ENCODE measurements at regions not wholly inside any gene's neighbourhood (a gene's known extent, or its start where the extent isn't known, plus 50 kb on each side); places are given as distances from the start of the nearest gene placed in this dataset.

- POLR2A ChIA-PET, result no interaction called here
- Histone ChIP-seq H3K27me3 (replicated peaks in 2 of 5; ENCODE audit: control insufficient read depth in 4 of 5, insufficient read depth in 5 of 5, low read length in 4 of 5) (no peaks in the 10 kb centered on the region), H3K27ac (ENCODE audit: insufficient read depth in 1 of 2, low read depth in 1 of 2, low read length in 2 of 2, poor library complexity in 1 of 2, severe bottlenecking in 2 of 2) (no peak overlapping the region), H3K4me1 (ENCODE audit: control extremely low read depth in 1 of 4, control insufficient read depth in 4 of 4, insufficient read depth in 4 of 4, low read length in 3 of 4) (no peaks in the 10 kb centered on the region), H3K36me3 (ENCODE audit: control insufficient read depth in 4 of 4, insufficient read depth in 4 of 4, low read length in 3 of 4) (no peaks in the 10 kb centered on the region), H3K9me3 (ENCODE audit: control extremely low read depth in 1 of 5, control insufficient read depth in 4 of 5, insufficient read depth in 2 of 5, low read depth in 1 of 5, low read length in 4 of 5) (no peaks in the 10 kb centered on the region), H3K4me3 (ENCODE audit: control insufficient read depth in 1 of 7, extremely low read depth in 1 of 7, insufficient read depth in 4 of 7, low read depth in 2 of 7, low read length in 6 of 7) (no peak overlapping the region)
- no peak for DNase-seq
- CTCF ChIA-PET, result no interaction called here
- WGBS (ENCODE audit: insufficient coverage), result 94% methylated on average over 8 of the region's 9 CpGs
Observed at GRCh38 chr5:43993634-43994351, 390.8 kb downstream of the NNT start.

DNA sequence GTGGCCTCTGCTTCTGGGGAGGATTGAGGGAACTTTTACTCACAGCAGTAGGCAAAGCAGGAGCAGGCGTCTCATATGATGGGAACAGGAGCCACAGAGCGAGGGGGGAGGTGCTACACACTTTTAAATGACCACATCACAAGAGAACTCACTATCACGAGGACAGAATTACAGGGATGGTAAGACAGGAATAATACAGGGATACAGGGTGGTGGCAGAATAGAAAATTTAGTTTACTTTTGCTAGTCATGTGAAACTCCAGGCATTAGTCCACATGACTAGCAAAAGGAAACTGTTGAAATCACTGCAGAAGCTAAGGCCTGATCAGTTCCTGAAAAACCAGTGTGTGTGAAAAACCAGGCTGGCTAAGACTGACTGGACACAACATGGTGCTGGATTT, 382.4 kb downstream of the NNT start:
- DNase-seq, result no peak
- ChIA-PET POLR2A (no interaction called here), CTCF (no interaction called here)
- Histone ChIP-seq H3K4me1 (ENCODE audit: control extremely low read depth in 1 of 4, control insufficient read depth in 4 of 4, insufficient read depth in 4 of 4, low read length in 3 of 4) (no peaks in the 10 kb centered on the region), H3K27me3 (replicated peaks in 2 of 5; ENCODE audit: control insufficient read depth in 4 of 5, insufficient read depth in 5 of 5, low read length in 4 of 5) (no peaks in the 10 kb centered on the region), H3K27ac (ENCODE audit: insufficient read depth in 1 of 2, low read depth in 1 of 2, low read length in 2 of 2, poor library complexity in 1 of 2, severe bottlenecking in 2 of 2) (no peak overlapping the region), H3K4me3 (ENCODE audit: control insufficient read depth in 1 of 7, extremely low read depth in 1 of 7, insufficient read depth in 4 of 7, low read depth in 2 of 7, low read length in 6 of 7) (no peak overlapping the region), H3K36me3 (ENCODE audit: control insufficient read depth in 4 of 4, insufficient read depth in 4 of 4, low read length in 3 of 4) (no peaks in the 10 kb centered on the region), H3K9me3 (ENCODE audit: control extremely low read depth in 1 of 5, control insufficient read depth in 4 of 5, insufficient read depth in 2 of 5, low read depth in 1 of 5, low read length in 4 of 5) (peaks cover 0 to 3% (median 0%) of the 10 kb centered on the region in 5 experiments)
- WGBS (ENCODE audit: insufficient coverage), result no CpG with 5 or more reads among the region's 3 CpGs

- Histone ChIP-seq H3K27me3 (replicated peaks in 2 of 5; ENCODE audit: control insufficient read depth in 4 of 5, insufficient read depth in 5 of 5, low read length in 4 of 5) (no peaks in the 10 kb centered on the region), H3K4me1 (ENCODE audit: control extremely low read depth in 1 of 4, control insufficient read depth in 4 of 4, insufficient read depth in 4 of 4, low read length in 3 of 4) (no peaks in the 10 kb centered on the region), H3K4me3 (ENCODE audit: control insufficient read depth in 1 of 7, extremely low read depth in 1 of 7, insufficient read depth in 4 of 7, low read depth in 2 of 7, low read length in 6 of 7) (no peak overlapping the region), H3K36me3 (ENCODE audit: control insufficient read depth in 4 of 4, insufficient read depth in 4 of 4, low read length in 3 of 4) (no peaks in the 10 kb centered on the region), H3K27ac (ENCODE audit: insufficient read depth in 1 of 2, low read depth in 1 of 2, low read length in 2 of 2, poor library complexity in 1 of 2, severe bottlenecking in 2 of 2) (no peak overlapping the region), H3K9me3 (ENCODE audit: control extremely low read depth in 1 of 5, control insufficient read depth in 4 of 5, insufficient read depth in 2 of 5, low read depth in 1 of 5, low read length in 4 of 5) (peaks cover 0 to 3% (median 0%) of the 10 kb centered on the region in 5 experiments)
- ChIA-PET POLR2A (no interaction called here), CTCF (no interaction called here)
- 97% methylated on average over 6 of the region's 8 CpGs for WGBS (ENCODE audit: insufficient coverage)
- no peak for DNase-seq
Observed at GRCh38 chr5:43981556-43981955, 378.6 kb downstream of the NNT start.

DNA sequence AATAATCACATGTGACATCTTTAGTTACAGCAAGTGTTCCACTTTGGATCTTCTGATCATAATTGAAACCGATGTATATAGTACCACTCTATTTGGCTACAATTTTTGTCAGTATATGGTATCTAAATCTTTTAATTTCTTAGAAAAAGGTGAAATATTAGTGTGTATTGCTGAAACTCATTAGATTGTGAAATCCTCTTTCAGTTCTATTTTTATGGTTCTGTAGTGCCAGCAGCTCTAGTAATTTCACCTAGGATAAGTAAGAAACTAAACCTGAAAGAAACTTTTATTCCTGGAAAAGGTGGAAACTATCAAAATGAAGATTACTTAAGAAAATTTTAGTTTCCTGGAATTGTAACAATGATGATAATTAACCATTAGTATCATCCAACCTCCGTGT, 370.9 kb downstream of the NNT start:
- POLR2A ChIA-PET, result no interaction called here
- Histone ChIP-seq H3K4me3 (ENCODE audit: control insufficient read depth in 1 of 7, extremely low read depth in 1 of 7, insufficient read depth in 4 of 7, low read depth in 2 of 7, low read length in 6 of 7) (no peak overlapping the region), H3K27me3 (replicated peaks in 2 of 5; ENCODE audit: control insufficient read depth in 4 of 5, insufficient read depth in 5 of 5, low read length in 4 of 5) (no peaks in the 10 kb centered on the region), H3K9me3 (ENCODE audit: control extremely low read depth in 1 of 5, control insufficient read depth in 4 of 5, insufficient read depth in 2 of 5, low read depth in 1 of 5, low read length in 4 of 5) (no peaks in the 10 kb centered on the region), H3K36me3 (ENCODE audit: control insufficient read depth in 4 of 4, insufficient read depth in 4 of 4, low read length in 3 of 4) (no peaks in the 10 kb centered on the region), H3K4me1 (ENCODE audit: control extremely low read depth in 1 of 4, control insufficient read depth in 4 of 4, insufficient read depth in 4 of 4, low read length in 3 of 4) (no peaks in the 10 kb centered on the region), H3K27ac (ENCODE audit: insufficient read depth in 1 of 2, low read depth in 1 of 2, low read length in 2 of 2, poor library complexity in 1 of 2, severe bottlenecking in 2 of 2) (no peak overlapping the region)
- CTCF ChIA-PET, result interaction anchor here (0.8 kb wide), 1 partner anchor 51 kb away, joined by 3 read pairs; no protein-coding TSS in a partner anchor
- DNase-seq, result no peak
- WGBS (ENCODE audit: insufficient coverage), result no CpG with 5 or more reads among the region's 2 CpGs

DNA sequence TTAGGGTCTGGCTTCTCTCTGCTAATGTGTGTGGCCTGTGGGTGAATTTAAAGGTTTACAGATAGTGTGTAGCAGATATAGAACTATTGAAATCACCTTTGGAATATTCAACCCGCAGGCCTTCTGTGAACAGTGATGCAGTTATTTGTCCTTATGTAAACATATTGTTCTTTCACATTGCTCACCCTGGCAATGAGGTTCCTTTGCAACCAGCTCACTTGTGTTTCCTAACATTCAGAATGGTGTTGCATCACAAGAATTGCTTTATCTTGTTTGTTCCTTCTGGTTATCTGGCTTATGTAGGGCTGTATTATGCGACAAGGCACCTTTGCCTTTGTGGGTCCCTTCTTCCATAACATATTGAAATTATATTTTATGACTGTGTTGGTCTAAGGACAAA, 370.3 kb downstream of the NNT start:
- H3K4me1 ChIP-seq (ENCODE audit: control extremely low read depth in 1 of 4, control insufficient read depth in 4 of 4, insufficient read depth in 4 of 4, low read length in 3 of 4), result no peaks in the 10 kb centered on the region
- POLR2A ChIA-PET, result no interaction called here
- H3K36me3 ChIP-seq (ENCODE audit: control insufficient read depth in 4 of 4, insufficient read depth in 4 of 4, low read length in 3 of 4), result no peaks in the 10 kb centered on the region
- no peak for DNase-seq
- CTCF ChIA-PET, result no interaction called here
- no CpG with 5 or more reads among the region's 2 CpGs for WGBS (ENCODE audit: insufficient coverage)
- H3K27me3 ChIP-seq (replicated peaks in 2 of 5; ENCODE audit: control insufficient read depth in 4 of 5, insufficient read depth in 5 of 5, low read length in 4 of 5), result no peaks in the 10 kb centered on the region
- no peaks in the 10 kb centered on the region for H3K9me3 ChIP-seq (ENCODE audit: control extremely low read depth in 1 of 5, control insufficient read depth in 4 of 5, insufficient read depth in 2 of 5, low read depth in 1 of 5, low read length in 4 of 5)
- H3K27ac ChIP-seq (ENCODE audit: insufficient read depth in 1 of 2, low read depth in 1 of 2, low read length in 2 of 2, poor library complexity in 1 of 2, severe bottlenecking in 2 of 2), result no peak overlapping the region
- H3K4me3 ChIP-seq (ENCODE audit: control insufficient read depth in 1 of 7, extremely low read depth in 1 of 7, insufficient read depth in 4 of 7, low read depth in 2 of 7, low read length in 6 of 7), result no peak overlapping the region

DNA sequence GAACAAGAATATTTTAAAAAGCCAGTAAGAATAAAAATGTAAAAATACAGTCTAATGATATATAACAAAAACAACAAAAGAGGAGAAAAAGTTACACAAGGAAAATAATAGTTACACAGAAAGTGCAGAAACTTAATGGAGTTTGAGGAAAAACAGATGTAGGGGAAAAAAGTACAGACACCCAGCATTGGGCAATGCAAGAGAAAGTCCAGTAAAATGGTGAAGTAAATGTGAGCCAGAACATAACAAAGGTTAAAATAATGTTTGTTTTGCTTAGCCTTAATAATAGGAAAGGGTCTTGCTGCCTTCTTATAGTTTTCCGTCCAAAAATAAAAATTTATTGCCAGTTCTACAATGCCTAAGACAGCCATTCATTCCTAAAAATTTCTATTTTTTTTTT, 364.2 kb downstream of the NNT start:
- Histone ChIP-seq H3K9me3 (ENCODE audit: control extremely low read depth in 1 of 5, control insufficient read depth in 4 of 5, insufficient read depth in 2 of 5, low read depth in 1 of 5, low read length in 4 of 5) (peaks cover 0 to 3% (median 0%) of the 10 kb centered on the region in 5 experiments), H3K36me3 (ENCODE audit: control insufficient read depth in 4 of 4, insufficient read depth in 4 of 4, low read length in 3 of 4) (no peaks in the 10 kb centered on the region), H3K4me1 (ENCODE audit: control extremely low read depth in 1 of 4, control insufficient read depth in 4 of 4, insufficient read depth in 4 of 4, low read length in 3 of 4) (no peaks in the 10 kb centered on the region), H3K27ac (ENCODE audit: insufficient read depth in 1 of 2, low read depth in 1 of 2, low read length in 2 of 2, poor library complexity in 1 of 2, severe bottlenecking in 2 of 2) (no peak overlapping the region), H3K4me3 (ENCODE audit: control insufficient read depth in 1 of 7, extremely low read depth in 1 of 7, insufficient read depth in 4 of 7, low read depth in 2 of 7, low read length in 6 of 7) (no peak overlapping the region), H3K27me3 (replicated peaks in 2 of 5; ENCODE audit: control insufficient read depth in 4 of 5, insufficient read depth in 5 of 5, low read length in 4 of 5) (no peaks in the 10 kb centered on the region)
- DNase-seq, result no peak
- ChIA-PET POLR2A (no interaction called here), CTCF (no interaction called here)
- WGBS (ENCODE audit: insufficient coverage), result 100% methylated on average over 1 of the region's 1 CpG

DNA sequence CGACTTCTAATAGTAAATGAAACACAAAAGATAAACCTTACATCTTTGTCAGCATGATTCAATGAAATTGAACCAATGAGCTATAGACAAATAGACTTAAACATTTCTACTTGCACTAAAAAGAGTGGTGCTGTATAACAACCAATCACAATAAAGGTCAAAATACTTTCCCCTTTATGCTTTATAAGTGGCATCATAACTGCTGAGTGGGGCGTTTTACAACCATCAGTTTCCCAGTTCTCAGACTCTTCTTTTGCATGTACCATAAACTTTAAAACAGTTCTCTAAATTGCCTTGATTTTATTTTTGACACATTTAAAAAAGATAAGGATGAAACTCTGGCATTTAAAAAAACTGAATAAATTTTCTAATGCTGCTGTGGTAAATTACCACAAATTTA, 356.2 kb downstream of the NNT start:
- ChIA-PET POLR2A (no interaction called here), CTCF (no interaction called here)
- Histone ChIP-seq H3K4me1 (ENCODE audit: control extremely low read depth in 1 of 4, control insufficient read depth in 4 of 4, insufficient read depth in 4 of 4, low read length in 3 of 4) (no peaks in the 10 kb centered on the region), H3K27me3 (replicated peaks in 2 of 5; ENCODE audit: control insufficient read depth in 4 of 5, insufficient read depth in 5 of 5, low read length in 4 of 5) (no peaks in the 10 kb centered on the region), H3K9me3 (ENCODE audit: control extremely low read depth in 1 of 5, control insufficient read depth in 4 of 5, insufficient read depth in 2 of 5, low read depth in 1 of 5, low read length in 4 of 5) (no peaks in the 10 kb centered on the region), H3K36me3 (ENCODE audit: control insufficient read depth in 4 of 4, insufficient read depth in 4 of 4, low read length in 3 of 4) (no peaks in the 10 kb centered on the region), H3K27ac (ENCODE audit: insufficient read depth in 1 of 2, low read depth in 1 of 2, low read length in 2 of 2, poor library complexity in 1 of 2, severe bottlenecking in 2 of 2) (no peak overlapping the region), H3K4me3 (ENCODE audit: control insufficient read depth in 1 of 7, extremely low read depth in 1 of 7, insufficient read depth in 4 of 7, low read depth in 2 of 7, low read length in 6 of 7) (no peak overlapping the region)
- WGBS (ENCODE audit: insufficient coverage), result 100% methylated on average over 1 of the region's 2 CpGs
- DNase-seq, result no peak

Data from common myeloid progenitor, CD34-positive (primary cell).